ENCODE measurements at regions not wholly inside any gene's neighbourhood (a gene's known extent, or its start where the extent isn't known, plus 50 kb on each side); places are given as distances from the start of the nearest gene placed in this dataset.

DNA sequence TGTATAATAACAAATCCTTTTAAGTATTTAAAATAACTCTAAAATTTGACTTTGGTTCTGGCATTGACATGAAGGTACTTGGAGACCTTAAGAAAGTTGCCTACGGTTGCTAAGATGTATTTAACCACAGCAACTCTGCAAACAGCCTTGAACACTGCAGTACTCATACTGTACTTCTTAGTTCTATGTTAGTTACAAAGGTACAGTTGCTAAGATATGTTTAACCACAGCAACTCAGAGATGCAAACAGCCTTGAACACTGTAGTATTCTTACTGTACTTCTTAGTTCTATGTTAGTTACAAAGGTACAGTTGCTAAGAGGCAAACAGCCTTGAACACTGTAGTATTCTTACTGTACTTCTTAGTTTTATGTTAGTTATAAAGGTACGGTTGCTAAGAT lies 268.3 kb upstream of the MIR17HG start:
- no peak for TF ChIP-seq SIN3A (IDR thresholded peaks at IDR 0.05; ENCODE audit: low read depth)
- TF ChIP-seq, protein P1, sequence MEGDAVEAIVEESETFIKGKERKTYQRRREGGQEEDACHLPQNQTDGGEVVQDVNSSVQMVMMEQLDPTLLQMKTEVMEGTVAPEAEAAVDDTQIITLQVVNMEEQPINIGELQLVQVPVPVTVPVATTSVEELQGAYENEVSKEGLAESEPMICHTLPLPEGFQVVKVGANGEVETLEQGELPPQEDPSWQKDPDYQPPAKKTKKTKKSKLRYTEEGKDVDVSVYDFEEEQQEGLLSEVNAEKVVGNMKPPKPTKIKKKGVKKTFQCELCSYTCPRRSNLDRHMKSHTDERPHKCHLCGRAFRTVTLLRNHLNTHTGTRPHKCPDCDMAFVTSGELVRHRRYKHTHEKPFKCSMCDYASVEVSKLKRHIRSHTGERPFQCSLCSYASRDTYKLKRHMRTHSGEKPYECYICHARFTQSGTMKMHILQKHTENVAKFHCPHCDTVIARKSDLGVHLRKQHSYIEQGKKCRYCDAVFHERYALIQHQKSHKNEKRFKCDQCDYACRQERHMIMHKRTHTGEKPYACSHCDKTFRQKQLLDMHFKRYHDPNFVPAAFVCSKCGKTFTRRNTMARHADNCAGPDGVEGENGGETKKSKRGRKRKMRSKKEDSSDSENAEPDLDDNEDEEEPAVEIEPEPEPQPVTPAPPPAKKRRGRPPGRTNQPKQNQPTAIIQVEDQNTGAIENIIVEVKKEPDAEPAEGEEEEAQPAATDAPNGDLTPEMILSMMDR (IDR thresholded peaks at IDR 0.05 in 2 of 3, conservative IDR thresholded peaks at IDR 0.05 in 1 of 3; ENCODE audit: borderline replicate concordance in 1 of 3, insufficient read depth in 1 of 3, low read depth in 2 of 3, low read length in 2 of 3): no peak
- no peak for TF ChIP-seq YY1 (IDR thresholded peaks at IDR 0.05; ENCODE audit: extremely low read depth, insufficient replicate concordance, low read depth, low read length)
- TF ChIP-seq CBX3 (IDR thresholded peaks at IDR 0.05; ENCODE audit: low read depth): no peak
- TF ChIP-seq, protein P2, sequence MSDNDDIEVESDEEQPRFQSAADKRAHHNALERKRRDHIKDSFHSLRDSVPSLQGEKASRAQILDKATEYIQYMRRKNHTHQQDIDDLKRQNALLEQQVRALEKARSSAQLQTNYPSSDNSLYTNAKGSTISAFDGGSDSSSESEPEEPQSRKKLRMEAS (IDR thresholded peaks at IDR 0.05): no peak
- no peak for TF ChIP-seq TCF7L2 (IDR thresholded peaks at IDR 0.05; ENCODE audit: borderline replicate concordance, extremely low read depth, insufficient read depth, insufficient read length)
- TF ChIP-seq POLR2AphosphoS5 (IDR thresholded peaks at IDR 0.05; ENCODE audit: low read depth, low read length): no peak
- no peak for TF ChIP-seq POLR2A (IDR thresholded peaks at IDR 0.05; ENCODE audit: borderline replicate concordance, extremely low read depth, insufficient read depth, insufficient read length)
- no peak for TF ChIP-seq ZFX (IDR thresholded peaks at IDR 0.05)
- no peak for TF ChIP-seq SP1 (IDR thresholded peaks at IDR 0.05; ENCODE audit: low read depth)
- no peak for TF ChIP-seq RAD21 (IDR thresholded peaks at IDR 0.05; ENCODE audit: low read depth)
- TF ChIP-seq EZH2phosphoT487 (IDR thresholded peaks at IDR 0.05; ENCODE audit: borderline replicate concordance): no peak
- TF ChIP-seq EGR1 (IDR thresholded peaks at IDR 0.05; ENCODE audit: low read depth): no peak
- TF ChIP-seq, protein P3, sequence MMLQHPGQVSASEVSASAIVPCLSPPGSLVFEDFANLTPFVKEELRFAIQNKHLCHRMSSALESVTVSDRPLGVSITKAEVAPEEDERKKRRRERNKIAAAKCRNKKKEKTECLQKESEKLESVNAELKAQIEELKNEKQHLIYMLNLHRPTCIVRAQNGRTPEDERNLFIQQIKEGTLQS (IDR thresholded peaks at IDR 0.05): no peak

Data from HCT116 (cell line).